H9 (cell line): ENCODE measurements at regions not wholly inside any gene's neighbourhood (a gene's known extent, or its start where the extent isn't known, plus 50 kb on each side); places are given as distances from the start of the nearest gene placed in this dataset.

Source experiments
- DNase-seq: peaks from one replicate; pipeline ENCODE4 v3.0.0-alpha.2; 2017
- H2AFZ ChIP-seq: one replicate; pipeline ENCODE4 v1.6.1; 2013; ENCODE audit warnings: mild to moderate bottlenecking, low read length, control low read depth, moderate library complexity
- H2AK5ac ChIP-seq: 2 replicates; pipeline ENCODE4 v1.6.1; 2013; ENCODE audit warnings: low read length, control low read depth, mixed read lengths; ENCODE audit not compliant: insufficient read length
- H2BK120ac ChIP-seq: one replicate; pipeline ENCODE4 v1.6.1; 2013; ENCODE audit warnings: low read depth, mild to moderate bottlenecking, low read length, control low read depth, inconsistent platforms; ENCODE audit not compliant: poor library complexity, severe bottlenecking
- H2BK12ac ChIP-seq: 2 replicates; pipeline ENCODE4 v1.6.1; 2013; ENCODE audit warnings: low read length, control low read depth, mixed read lengths, low read depth; ENCODE audit not compliant: insufficient read length
- H2BK15ac ChIP-seq: 2 replicates; pipeline ENCODE4 v1.6.1; 2013; ENCODE audit warnings: low read depth, low read length, control low read depth
- H2BK20ac ChIP-seq: one replicate; pipeline ENCODE4 v1.6.1; 2013; ENCODE audit warnings: low read depth, mild to moderate bottlenecking, low read length, control low read depth, inconsistent platforms; ENCODE audit not compliant: poor library complexity, severe bottlenecking
- H2BK5ac ChIP-seq: 2 replicates; pipeline ENCODE4 v1.6.1; 2013; ENCODE audit warnings: low read length, control low read depth, mixed read lengths; ENCODE audit not compliant: insufficient read length
- H3K14ac ChIP-seq: 2 replicates; pipeline ENCODE4 v1.6.1; 2013; ENCODE audit warnings: low read length, control low read depth; ENCODE audit not compliant: insufficient read depth
- H3K18ac ChIP-seq: 2 replicates; pipeline ENCODE4 v1.6.1; 2013; ENCODE audit warnings: low read depth, mild to moderate bottlenecking, mixed read lengths, low read length, control low read depth; ENCODE audit not compliant: insufficient read length
- H3K23ac ChIP-seq: 2 replicates; pipeline ENCODE4 v1.6.1; 2013; ENCODE audit warnings: low read length, control low read depth, mixed read lengths, low read depth; ENCODE audit not compliant: insufficient read length
- H3K23me2 ChIP-seq: 2 replicates; pipeline ENCODE4 v1.6.1; 2013; ENCODE audit warnings: low read depth, mild to moderate bottlenecking, mixed read lengths, low read length, control low read depth; ENCODE audit not compliant: insufficient read length, poor library complexity, severe bottlenecking
- H3K27ac ChIP-seq: 2 replicates; pipeline ENCODE4 v1.5.1; 2013; ENCODE audit warnings: low read length, control low read depth, mixed read lengths, low read depth; ENCODE audit not compliant: insufficient read length
- H3K27me3 ChIP-seq: 2 replicates; pipeline ENCODE4 v1.6.1; 2013; ENCODE audit warnings: low read length, control low read depth, inconsistent platforms; ENCODE audit not compliant: insufficient read depth
- H3K4ac ChIP-seq: 2 replicates; pipeline ENCODE4 v1.6.1; 2013; ENCODE audit warnings: low read depth, mild to moderate bottlenecking, control low read depth, inconsistent platforms, low read length, moderate library complexity
- H3K4me1 ChIP-seq: 2 replicates; pipeline ENCODE4 v1.6.1; 2013; ENCODE audit warnings: low read length, control low read depth, inconsistent platforms; ENCODE audit not compliant: insufficient read depth
- H3K4me2 ChIP-seq: 2 replicates; pipeline ENCODE4 v1.6.1; 2013; ENCODE audit warnings: low read length, control low read depth, mixed read lengths; ENCODE audit not compliant: insufficient read length, insufficient read depth
- H3K56ac ChIP-seq: 2 replicates; pipeline ENCODE4 v1.6.1; 2013; ENCODE audit warnings: low read depth, mild to moderate bottlenecking, mixed read lengths, low read length, control low read depth; ENCODE audit not compliant: insufficient read length
- H3K79me1 ChIP-seq: 2 replicates; pipeline ENCODE4 v1.6.1; 2013; ENCODE audit warnings: low read depth, mild to moderate bottlenecking, moderate library complexity, low read length, control low read depth, inconsistent platforms; ENCODE audit not compliant: insufficient read depth, poor library complexity, severe bottlenecking
- H3K79me2 ChIP-seq: 2 replicates; pipeline ENCODE4 v1.6.1; 2013; ENCODE audit warnings: low read length, control low read depth, inconsistent platforms; ENCODE audit not compliant: insufficient read depth
- H3K9ac ChIP-seq: 2 replicates; pipeline ENCODE4 v1.6.1; 2013; ENCODE audit warnings: low read length, control low read depth, mixed read lengths; ENCODE audit not compliant: insufficient read length; ENCODE audit errors: extremely low read depth
- H3K9me3 ChIP-seq: one replicate; pipeline ENCODE4 v1.6.1; 2013; ENCODE audit warnings: low read depth, low read length, inconsistent platforms; ENCODE audit not compliant: control insufficient read depth
- H3T11ph ChIP-seq: one replicate; pipeline ENCODE4 v1.6.1; 2013; ENCODE audit warnings: mild to moderate bottlenecking, low read length, control low read depth, inconsistent platforms
- H4K20me1 ChIP-seq: one replicate; pipeline ENCODE4 v1.6.1; 2013; ENCODE audit not compliant: control insufficient read depth, insufficient read length, insufficient read depth
- H4K5ac ChIP-seq: 2 replicates; pipeline ENCODE4 v1.6.1; 2013; ENCODE audit warnings: low read depth, mild to moderate bottlenecking, mixed read lengths, low read length, control low read depth; ENCODE audit not compliant: insufficient read length
- H4K8ac ChIP-seq: replicated peaks from 2 replicates; pipeline ENCODE4 v1.6.1; 2013; ENCODE audit warnings: low read length, control low read depth, mixed read lengths, low read depth; ENCODE audit not compliant: insufficient read length
- H4K91ac ChIP-seq: 2 replicates; pipeline ENCODE4 v1.6.1; 2013; ENCODE audit warnings: low read depth, mild to moderate bottlenecking, moderate library complexity, mixed read lengths, low read length, control low read depth; ENCODE audit not compliant: insufficient read length
- H3K27ac Mint-ChIP-seq, 3 experiments: 2 replicates in 2 of 3; 3 replicates in 1 of 3; pipeline ENCODE4 v1.8.0; 2020 to 2021; ENCODE audit warnings: mixed read lengths in 3 of 3, mild to moderate bottlenecking in 1 of 3, moderate library complexity in 1 of 3
- H3K27me3 Mint-ChIP-seq: 2 replicates; pipeline ENCODE4 v1.8.0; 2021; ENCODE audit warnings: low read depth, mild to moderate bottlenecking, moderate library complexity, mixed read lengths
- H3K36me3 Mint-ChIP-seq, 3 experiments: 2 replicates in 2 of 3; 3 replicates in 1 of 3; pipeline ENCODE4 v1.8.0; 2020 to 2021; ENCODE audit warnings: low read depth in 3 of 3, mixed read lengths in 3 of 3; ENCODE audit not compliant: insufficient read depth in 1 of 3
- H3K4me1 Mint-ChIP-seq, 2 experiments: 2 replicates each; pipeline ENCODE4 v1.8.0; 2020; ENCODE audit warnings: mixed read lengths in 2 of 2
- H3K4me3 Mint-ChIP-seq, 2 experiments: 2 replicates in 1 of 2; 3 replicates in 1 of 2; pipeline ENCODE4 v1.8.0; 2020 to 2021; ENCODE audit warnings: mild to moderate bottlenecking in 2 of 2, mixed read lengths in 2 of 2, moderate library complexity in 1 of 2
- H3K9me3 Mint-ChIP-seq, 2 experiments: 2 replicates in 1 of 2; 3 replicates in 1 of 2; pipeline ENCODE4 v1.8.0; 2020; ENCODE audit warnings: mild to moderate bottlenecking in 2 of 2, mixed read lengths in 2 of 2, moderate library complexity in 1 of 2
- WGBS: extraction: QIAGEN DNeasy Blood & Tissue Kit; methylation state at CpG from one replicate; pipeline ENCODE4 v1.1.7; 2013; ENCODE audit warnings: missing lambda C conversion rate, low lambda C conversion rate, mixed read lengths; ENCODE audit not compliant: insufficient read length; ENCODE audit errors: extremely low coverage; 5-methylcytosine and 5-hydroxymethylcytosine counted together
- TF ChIP-seq, protein P1 (sequence below): fragments of 200-600 bp; sonication (generic); conservative IDR thresholded peaks from 3 replicates; pipeline ENCODE4 v1.8.0; 2021; ENCODE audit warnings: antibody characterized with exemption, mild to moderate bottlenecking

GRCh38 chr3:82891028-82891427 is 1129.6 kb upstream of the GBE1 start:
- Histone ChIP-seq H2AFZ (no peak overlapping the region), H3K79me2 (no peaks in the 10 kb centered on the region), H4K91ac (no peak overlapping the region), H3K79me1 (no peaks in the 10 kb centered on the region), H3K9ac (no peak overlapping the region), H3K4me1 (no peaks in the 10 kb centered on the region), H3K14ac (no peak overlapping the region), H3K9me3 (no peaks in the 10 kb centered on the region), H3K27ac (no peak overlapping the region), H4K5ac (no peak overlapping the region), H3K18ac (no peak overlapping the region), H2BK15ac (no peak overlapping the region), H3K4me2 (no peak overlapping the region), H3K27me3 (no peaks in the 10 kb centered on the region), H3T11ph (no peak overlapping the region), H4K20me1 (no peaks in the 10 kb centered on the region), H3K23me2 (no peaks in the 10 kb centered on the region), H3K56ac (no peak overlapping the region), H2BK5ac (no peak overlapping the region), H2BK120ac (no peak overlapping the region), H2BK20ac (no peak overlapping the region), H3K4ac (no peak overlapping the region), H2AK5ac (no peak overlapping the region), H2BK12ac (no peak overlapping the region), H3K23ac (no peak overlapping the region), H4K8ac (no peak overlapping the region)
- no peaks in the 10 kb centered on the region for H3K36me3 Mint-ChIP-seq
- TF ChIP-seq, protein P1, sequence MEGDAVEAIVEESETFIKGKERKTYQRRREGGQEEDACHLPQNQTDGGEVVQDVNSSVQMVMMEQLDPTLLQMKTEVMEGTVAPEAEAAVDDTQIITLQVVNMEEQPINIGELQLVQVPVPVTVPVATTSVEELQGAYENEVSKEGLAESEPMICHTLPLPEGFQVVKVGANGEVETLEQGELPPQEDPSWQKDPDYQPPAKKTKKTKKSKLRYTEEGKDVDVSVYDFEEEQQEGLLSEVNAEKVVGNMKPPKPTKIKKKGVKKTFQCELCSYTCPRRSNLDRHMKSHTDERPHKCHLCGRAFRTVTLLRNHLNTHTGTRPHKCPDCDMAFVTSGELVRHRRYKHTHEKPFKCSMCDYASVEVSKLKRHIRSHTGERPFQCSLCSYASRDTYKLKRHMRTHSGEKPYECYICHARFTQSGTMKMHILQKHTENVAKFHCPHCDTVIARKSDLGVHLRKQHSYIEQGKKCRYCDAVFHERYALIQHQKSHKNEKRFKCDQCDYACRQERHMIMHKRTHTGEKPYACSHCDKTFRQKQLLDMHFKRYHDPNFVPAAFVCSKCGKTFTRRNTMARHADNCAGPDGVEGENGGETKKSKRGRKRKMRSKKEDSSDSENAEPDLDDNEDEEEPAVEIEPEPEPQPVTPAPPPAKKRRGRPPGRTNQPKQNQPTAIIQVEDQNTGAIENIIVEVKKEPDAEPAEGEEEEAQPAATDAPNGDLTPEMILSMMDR = no peak
- H3K4me1 Mint-ChIP-seq = peaks cover 9 to 16% of the 10 kb centered on the region in 2 experiments
- H3K9me3 Mint-ChIP-seq = peaks cover 0 to 2% of the 10 kb centered on the region in 2 experiments; a peak in 3 of 5 replicates
- WGBS = no CpG with 5 or more reads among the region's 3 CpGs
- H3K27me3 Mint-ChIP-seq = no peaks in the 10 kb centered on the region
- H3K4me3 Mint-ChIP-seq = no peak overlapping the region
- DNase-seq = no peak
- H3K27ac Mint-ChIP-seq = peak overlapping the region; percentile 22 to 68 (median 63); a peak in 3 of 7 replicates
